ENCODE measurements at regions not wholly inside any gene's neighbourhood (a gene's known extent, or its start where the extent isn't known, plus 50 kb on each side); places are given as distances from the start of the nearest gene placed in this dataset.

DNA sequence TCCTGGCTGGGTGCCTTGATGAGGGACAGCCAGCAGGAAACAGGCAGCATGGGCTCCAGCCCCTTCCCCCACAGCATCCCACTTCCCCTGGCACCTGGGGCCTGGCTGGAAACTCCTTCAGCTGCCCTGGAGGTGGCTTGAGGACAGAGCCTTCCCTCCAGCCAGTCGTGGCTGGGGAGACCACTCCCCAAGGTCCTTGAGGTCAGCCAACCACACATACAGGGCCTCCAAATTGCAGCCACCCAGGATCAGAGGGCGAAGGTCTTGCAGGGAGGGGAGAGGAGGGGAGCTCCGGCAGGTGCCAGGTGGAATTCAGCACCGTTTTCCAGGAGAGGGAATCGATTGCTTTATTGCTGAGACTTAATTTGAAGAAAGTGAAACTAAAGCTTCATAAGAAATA is 280.4 kb downstream of the PBX3 start:
- Histone ChIP-seq H3K27me3 (no peaks in the 10 kb centered on the region), H3K27ac (no peak overlapping the region), H3K9me3 (no peaks in the 10 kb centered on the region), H3K4me3 (no peak overlapping the region), H3K36me3 (no peaks in the 10 kb centered on the region), H3K4me1 (no peaks in the 10 kb centered on the region)
- ATAC-seq: no peak
- in situ Hi-C loops (cut with MboI; ENCODE audit: low sequenced_read_pairs in 4 of 4) (no loop called here), intact Hi-C loops (cut with DNase I; ENCODE audit: low total_unique reads) (no loop called here)
- TF ChIP-seq POLR2A (IDR thresholded peaks at IDR 0.05) (no peak), CTCF (IDR thresholded peaks at IDR 0.05 in 4 of 5, conservative IDR thresholded peaks at IDR 0.05 in 1 of 5) (no peak)
- no peak for DNase-seq

- H3K36me3 ChIP-seq: no peaks in the 10 kb centered on the region
- no peaks in the 10 kb centered on the region for H3K9me3 ChIP-seq
- ATAC-seq (no peak), DNase-seq (no peak)
- no peak overlapping the region for H3K4me3 ChIP-seq
- H3K27ac ChIP-seq: no peak overlapping the region
- in situ Hi-C loops (cut with MboI; ENCODE audit: low sequenced_read_pairs in 4 of 4) (no loop called here), intact Hi-C loops (cut with DNase I; ENCODE audit: low total_unique reads) (no loop called here)
- no peaks in the 10 kb centered on the region for H3K27me3 ChIP-seq
- TF ChIP-seq CTCF (IDR thresholded peaks at IDR 0.05 in 4 of 5, conservative IDR thresholded peaks at IDR 0.05 in 1 of 5): no peak
- TF ChIP-seq POLR2A (IDR thresholded peaks at IDR 0.05): no peak
- H3K4me1 ChIP-seq: no peaks in the 10 kb centered on the region
These were observed 281.6 kb downstream of the PBX3 start for GRCh38 chr9:126028746-126029145.

DNA sequence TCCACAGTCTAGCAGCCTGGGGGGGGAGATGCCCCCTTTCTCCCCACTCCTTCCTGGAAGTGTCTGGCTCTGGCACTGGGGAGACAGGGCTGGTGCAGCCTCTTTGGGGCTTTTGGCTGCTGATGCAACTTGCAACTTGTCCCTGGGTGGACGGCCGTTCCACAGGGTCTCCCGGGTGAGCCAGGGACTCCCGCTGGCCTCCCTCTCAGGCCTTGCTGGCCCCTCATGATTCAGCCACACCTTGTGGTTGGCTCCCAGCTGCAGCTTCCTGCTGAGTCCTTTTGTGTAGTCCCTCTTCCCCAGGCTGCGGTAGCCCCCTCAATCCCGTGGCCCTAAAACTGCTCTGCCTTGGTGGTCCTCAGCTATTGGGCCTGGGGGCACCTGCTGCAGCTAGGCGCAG is 283.5 kb downstream of the PBX3 start:
- TF ChIP-seq CTCF (IDR thresholded peaks at IDR 0.05 in 4 of 5, conservative IDR thresholded peaks at IDR 0.05 in 1 of 5): no peak
- no peak for TF ChIP-seq POLR2A (IDR thresholded peaks at IDR 0.05)
- H3K4me3 ChIP-seq: no peak overlapping the region
- intact Hi-C loops (cut with DNase I; ENCODE audit: low total_unique reads) (no loop called here), in situ Hi-C loops (cut with MboI; ENCODE audit: low sequenced_read_pairs in 4 of 4) (no loop called here)
- H3K36me3 ChIP-seq: no peaks in the 10 kb centered on the region
- DNase-seq (no peak), ATAC-seq (no peak)
- H3K9me3 ChIP-seq: no peaks in the 10 kb centered on the region
- no peak overlapping the region for H3K27ac ChIP-seq
- peaks cover 0 to 3% (median 0%) of the 10 kb centered on the region in 3 donors for H3K27me3 ChIP-seq
- no peaks in the 10 kb centered on the region for H3K4me1 ChIP-seq

DNA sequence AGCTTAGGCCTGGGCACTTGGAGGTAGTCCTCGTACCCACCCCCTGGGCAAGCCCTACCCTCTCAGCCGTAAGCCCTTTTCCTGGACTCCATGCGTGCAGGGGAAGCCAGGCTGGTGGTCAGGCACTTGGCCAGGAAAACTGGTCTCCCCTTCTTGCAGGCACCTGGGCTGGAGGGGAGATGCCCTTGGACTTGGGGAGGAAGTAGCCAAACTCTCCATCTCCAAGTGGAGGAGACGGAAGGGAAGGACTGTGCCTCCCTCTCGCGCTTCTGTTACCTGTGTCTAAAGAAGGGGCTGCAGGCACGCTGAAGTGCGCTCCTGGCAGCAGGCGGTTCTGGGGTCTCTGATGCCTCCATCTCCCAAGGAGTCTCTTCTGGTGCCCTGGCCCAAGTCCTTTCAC is 283.9 kb downstream of the PBX3 start:
- Histone ChIP-seq H3K4me3 (no peak overlapping the region), H3K36me3 (no peaks in the 10 kb centered on the region), H3K27me3 (peaks cover 0 to 3% (median 0%) of the 10 kb centered on the region in 3 donors), H3K27ac (no peak overlapping the region), H3K9me3 (no peaks in the 10 kb centered on the region), H3K4me1 (no peaks in the 10 kb centered on the region)
- in situ Hi-C loops (cut with MboI; ENCODE audit: low sequenced_read_pairs in 4 of 4): no loop called here
- TF ChIP-seq POLR2A (IDR thresholded peaks at IDR 0.05): no peak
- TF ChIP-seq CTCF (IDR thresholded peaks at IDR 0.05 in 4 of 5, conservative IDR thresholded peaks at IDR 0.05 in 1 of 5): no peak
- intact Hi-C loops (cut with DNase I; ENCODE audit: low total_unique reads): no loop called here
- ATAC-seq: no peak
- no peak for DNase-seq

- intact Hi-C loops (cut with DNase I; ENCODE audit: low total_unique reads) (no loop called here), in situ Hi-C loops (cut with MboI; ENCODE audit: low sequenced_read_pairs in 4 of 4) (no loop called here)
- no peak for DNase-seq
- Histone ChIP-seq H3K27ac (no peak overlapping the region), H3K4me1 (no peaks in the 10 kb centered on the region), H3K9me3 (no peaks in the 10 kb centered on the region), H3K27me3 (peaks cover 0 to 3% (median 0%) of the 10 kb centered on the region in 3 donors), H3K36me3 (no peaks in the 10 kb centered on the region), H3K4me3 (no peak overlapping the region)
- no peak for TF ChIP-seq CTCF (IDR thresholded peaks at IDR 0.05 in 4 of 5, conservative IDR thresholded peaks at IDR 0.05 in 1 of 5)
- TF ChIP-seq POLR2A (IDR thresholded peaks at IDR 0.05): no peak
- ATAC-seq: no peak
These were observed 285.0 kb downstream of the PBX3 start for GRCh38 chr9:126032135-126032534.

Measured in gastrocnemius medialis (tissue), 4 donors.